ENCODE measurements at regions not wholly inside any gene's neighbourhood (a gene's known extent, or its start where the extent isn't known, plus 50 kb on each side); places are given as distances from the start of the nearest gene placed in this dataset.

DNA sequence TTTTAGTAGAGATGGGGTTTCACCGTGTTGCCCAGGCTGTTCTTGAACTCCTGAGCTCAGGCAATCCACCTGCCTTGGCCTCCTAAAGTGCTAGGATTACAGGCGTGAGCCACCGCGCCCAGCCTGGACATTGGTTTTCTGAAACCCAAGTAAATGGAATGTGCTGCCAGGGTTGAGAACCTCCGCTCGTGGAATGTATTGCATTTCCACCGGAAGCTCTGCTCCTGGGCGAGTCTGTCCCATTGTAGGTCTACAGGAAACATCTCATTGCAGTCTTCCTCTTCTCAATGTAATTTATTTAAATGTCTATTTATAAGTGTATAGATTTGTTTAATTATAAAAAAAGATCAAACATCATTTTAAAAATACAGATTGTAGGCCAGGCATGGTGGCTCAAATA is 57.4 kb upstream of the HAPSTR1 start:
- TF ChIP-seq, protein P1, sequence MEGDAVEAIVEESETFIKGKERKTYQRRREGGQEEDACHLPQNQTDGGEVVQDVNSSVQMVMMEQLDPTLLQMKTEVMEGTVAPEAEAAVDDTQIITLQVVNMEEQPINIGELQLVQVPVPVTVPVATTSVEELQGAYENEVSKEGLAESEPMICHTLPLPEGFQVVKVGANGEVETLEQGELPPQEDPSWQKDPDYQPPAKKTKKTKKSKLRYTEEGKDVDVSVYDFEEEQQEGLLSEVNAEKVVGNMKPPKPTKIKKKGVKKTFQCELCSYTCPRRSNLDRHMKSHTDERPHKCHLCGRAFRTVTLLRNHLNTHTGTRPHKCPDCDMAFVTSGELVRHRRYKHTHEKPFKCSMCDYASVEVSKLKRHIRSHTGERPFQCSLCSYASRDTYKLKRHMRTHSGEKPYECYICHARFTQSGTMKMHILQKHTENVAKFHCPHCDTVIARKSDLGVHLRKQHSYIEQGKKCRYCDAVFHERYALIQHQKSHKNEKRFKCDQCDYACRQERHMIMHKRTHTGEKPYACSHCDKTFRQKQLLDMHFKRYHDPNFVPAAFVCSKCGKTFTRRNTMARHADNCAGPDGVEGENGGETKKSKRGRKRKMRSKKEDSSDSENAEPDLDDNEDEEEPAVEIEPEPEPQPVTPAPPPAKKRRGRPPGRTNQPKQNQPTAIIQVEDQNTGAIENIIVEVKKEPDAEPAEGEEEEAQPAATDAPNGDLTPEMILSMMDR (IDR thresholded peaks at IDR 0.05) = no peak
- TF ChIP-seq POLR2A (IDR thresholded peaks at IDR 0.05) = no peak

Data from adrenal gland (tissue), 5 donors.